ENCODE measurements at regions not wholly inside any gene's neighbourhood (a gene's known extent, or its start where the extent isn't known, plus 50 kb on each side); places are given as distances from the start of the nearest gene placed in this dataset.

DNA sequence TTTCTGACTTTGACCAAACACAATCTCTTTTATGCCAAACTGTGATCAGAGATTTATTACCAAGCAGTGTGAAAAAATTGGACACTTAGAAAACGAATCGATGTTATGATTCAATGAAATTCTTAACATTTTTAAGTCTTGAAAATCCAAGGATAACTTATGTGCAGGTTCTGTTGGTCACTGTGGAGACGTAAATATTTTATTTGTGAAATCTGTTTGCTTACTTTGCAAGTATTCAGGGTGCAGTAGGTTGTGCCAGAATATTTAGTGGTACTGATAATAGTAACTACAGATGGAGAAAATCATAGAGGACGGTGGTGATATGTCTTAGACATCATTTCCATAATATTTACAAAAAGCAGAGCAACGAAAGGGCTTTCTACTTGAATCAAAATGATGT, 97.3 kb downstream of the BMP2 start:
- TF ChIP-seq, protein P1, sequence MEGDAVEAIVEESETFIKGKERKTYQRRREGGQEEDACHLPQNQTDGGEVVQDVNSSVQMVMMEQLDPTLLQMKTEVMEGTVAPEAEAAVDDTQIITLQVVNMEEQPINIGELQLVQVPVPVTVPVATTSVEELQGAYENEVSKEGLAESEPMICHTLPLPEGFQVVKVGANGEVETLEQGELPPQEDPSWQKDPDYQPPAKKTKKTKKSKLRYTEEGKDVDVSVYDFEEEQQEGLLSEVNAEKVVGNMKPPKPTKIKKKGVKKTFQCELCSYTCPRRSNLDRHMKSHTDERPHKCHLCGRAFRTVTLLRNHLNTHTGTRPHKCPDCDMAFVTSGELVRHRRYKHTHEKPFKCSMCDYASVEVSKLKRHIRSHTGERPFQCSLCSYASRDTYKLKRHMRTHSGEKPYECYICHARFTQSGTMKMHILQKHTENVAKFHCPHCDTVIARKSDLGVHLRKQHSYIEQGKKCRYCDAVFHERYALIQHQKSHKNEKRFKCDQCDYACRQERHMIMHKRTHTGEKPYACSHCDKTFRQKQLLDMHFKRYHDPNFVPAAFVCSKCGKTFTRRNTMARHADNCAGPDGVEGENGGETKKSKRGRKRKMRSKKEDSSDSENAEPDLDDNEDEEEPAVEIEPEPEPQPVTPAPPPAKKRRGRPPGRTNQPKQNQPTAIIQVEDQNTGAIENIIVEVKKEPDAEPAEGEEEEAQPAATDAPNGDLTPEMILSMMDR (conservative IDR thresholded peaks at IDR 0.05 in 1 of 2, IDR thresholded peaks at IDR 0.05 in 1 of 2; ENCODE audit: extremely low read depth in 1 of 2, insufficient read depth in 1 of 2, low read depth in 1 of 2, low read length in 2 of 2): no peak
- TF ChIP-seq EZH2 (IDR thresholded peaks at IDR 0.05; ENCODE audit: borderline replicate concordance, low read length): no peak

Data from mammary epithelial cell (primary cell).